GM12892 (cell line): ENCODE measurements at regions not wholly inside any gene's neighbourhood (a gene's known extent, or its start where the extent isn't known, plus 50 kb on each side); places are given as distances from the start of the nearest gene placed in this dataset.
"Not testable (repeated sequence)": the region's sequence is repeated elsewhere in the genome, so short reads cannot be mapped to it uniquely, and the experiment has no call there.

Experiments used
- POLR2A ChIP-seq: IDR thresholded peaks from 2 replicates; pipeline ENCODE4 v1.6.1; 2011; ENCODE audit warnings: low read depth, low read length, control low read depth
- POLR2AphosphoS5 ChIP-seq: IDR thresholded peaks from 2 replicates; pipeline ENCODE4 v1.6.1; 2011; ENCODE audit warnings: low read depth, low read length, control low read depth

- TF ChIP-seq POLR2A, POLR2AphosphoS5: not testable (repeated sequence)
Observed at GRCh38 chr7:68231011-68231410, 1234.4 kb downstream of the TYW1 start.
